ENCODE measurements at regions not wholly inside any gene's neighbourhood (a gene's known extent, or its start where the extent isn't known, plus 50 kb on each side); places are given as distances from the start of the nearest gene placed in this dataset.

GRCh38 chr3:132198516-132198915 is 118.7 kb upstream of the ACP3 start:
- TF ChIP-seq CTCF (IDR thresholded peaks at IDR 0.05 in 2 of 3, conservative IDR thresholded peaks at IDR 0.05 in 1 of 3; ENCODE audit: borderline replicate concordance in 1 of 3, insufficient read depth in 1 of 3, low read depth in 2 of 3, low read length in 2 of 3) (no peak), POLR2A (IDR thresholded peaks at IDR 0.05; ENCODE audit: borderline replicate concordance, extremely low read depth, insufficient read depth, insufficient read length) (no peak), YY1 (IDR thresholded peaks at IDR 0.05; ENCODE audit: extremely low read depth, insufficient replicate concordance, low read depth, low read length) (no peak), ZNF274 (IDR thresholded peaks at IDR 0.05; ENCODE audit: low read depth, low read length) (no peak), EZH2 (IDR thresholded peaks at IDR 0.05) (no peak), POLR2AphosphoS5 (IDR thresholded peaks at IDR 0.05; ENCODE audit: low read depth, low read length) (no peak), SP1 (IDR thresholded peaks at IDR 0.05; ENCODE audit: low read depth) (no peak)

All from HCT116 (cell line).